Upper lobe of left lung (tissue), 4 donors: ENCODE measurements at regions not wholly inside any gene's neighbourhood (a gene's known extent, or its start where the extent isn't known, plus 50 kb on each side); places are given as distances from the start of the nearest gene placed in this dataset.

ENCODE experiments used
- EP300 ChIP-seq, 4 donors: sonication (generic); formaldehyde crosslinking; IDR thresholded peaks; one replicate each; pipeline ENCODE4 v1.5.1; 2017; ENCODE audit warnings: antibody characterized with exemption in 4 of 4, control low read depth in 2 of 4
- POLR2A ChIP-seq, 4 donors: fragments of 450-650 bp; IDR thresholded peaks; one replicate each; pipeline ENCODE4 v1.5.1; 2016 to 2017; ENCODE audit warnings: antibody characterized with exemption in 4 of 4, mild to moderate bottlenecking in 2 of 4
- POLR2AphosphoS5 ChIP-seq, 2 donors: sonication (generic); formaldehyde crosslinking; IDR thresholded peaks; one replicate each; pipeline ENCODE4 v1.5.1; 2017; ENCODE audit warnings: antibody characterized with exemption in 2 of 2
- TF ChIP-seq, protein P1 (sequence below), 6 experiments: fragments of 450-650 bp in 4 of 6; fragments of 200-600 bp in 2 of 6; sonication (generic) in 2 of 6; IDR thresholded peaks; one replicate each; pipeline ENCODE4 v1.5.1; 2016 to 2019; ENCODE audit warnings: antibody characterized with exemption in 6 of 6

DNA sequence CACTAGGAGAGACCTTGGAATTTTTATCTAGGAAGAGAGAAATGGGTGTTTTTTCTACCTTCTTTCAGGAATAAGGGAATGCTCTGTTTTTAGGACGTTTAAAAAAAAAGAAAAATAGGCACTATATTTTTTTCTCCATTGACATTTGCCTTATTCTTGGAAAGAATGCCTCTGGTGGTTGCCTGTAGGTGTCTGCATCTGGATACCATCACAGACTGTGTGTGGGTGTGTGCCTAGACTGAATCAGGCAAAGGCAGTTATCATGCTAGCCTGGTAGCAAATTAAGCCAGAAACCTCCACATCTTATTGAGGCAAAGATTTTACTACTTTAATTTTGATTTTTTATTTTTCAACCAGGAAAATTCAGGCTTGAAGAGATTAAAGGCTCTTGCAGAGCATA is 513.6 kb upstream of the KCNMB2 start:
- TF ChIP-seq, protein P1, sequence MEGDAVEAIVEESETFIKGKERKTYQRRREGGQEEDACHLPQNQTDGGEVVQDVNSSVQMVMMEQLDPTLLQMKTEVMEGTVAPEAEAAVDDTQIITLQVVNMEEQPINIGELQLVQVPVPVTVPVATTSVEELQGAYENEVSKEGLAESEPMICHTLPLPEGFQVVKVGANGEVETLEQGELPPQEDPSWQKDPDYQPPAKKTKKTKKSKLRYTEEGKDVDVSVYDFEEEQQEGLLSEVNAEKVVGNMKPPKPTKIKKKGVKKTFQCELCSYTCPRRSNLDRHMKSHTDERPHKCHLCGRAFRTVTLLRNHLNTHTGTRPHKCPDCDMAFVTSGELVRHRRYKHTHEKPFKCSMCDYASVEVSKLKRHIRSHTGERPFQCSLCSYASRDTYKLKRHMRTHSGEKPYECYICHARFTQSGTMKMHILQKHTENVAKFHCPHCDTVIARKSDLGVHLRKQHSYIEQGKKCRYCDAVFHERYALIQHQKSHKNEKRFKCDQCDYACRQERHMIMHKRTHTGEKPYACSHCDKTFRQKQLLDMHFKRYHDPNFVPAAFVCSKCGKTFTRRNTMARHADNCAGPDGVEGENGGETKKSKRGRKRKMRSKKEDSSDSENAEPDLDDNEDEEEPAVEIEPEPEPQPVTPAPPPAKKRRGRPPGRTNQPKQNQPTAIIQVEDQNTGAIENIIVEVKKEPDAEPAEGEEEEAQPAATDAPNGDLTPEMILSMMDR (IDR thresholded peaks at IDR 0.05) = no peak
- TF ChIP-seq EP300 (IDR thresholded peaks at IDR 0.05) = no peak
- no peak for TF ChIP-seq POLR2A (IDR thresholded peaks at IDR 0.05)
- no peak for TF ChIP-seq POLR2AphosphoS5 (IDR thresholded peaks at IDR 0.05)
